Right lobe of liver (tissue), 4 donors: ENCODE measurements at regions not wholly inside any gene's neighbourhood (a gene's known extent, or its start where the extent isn't known, plus 50 kb on each side); places are given as distances from the start of the nearest gene placed in this dataset.

Experiments
- POLR2A ChIP-seq: fragments of 450-650 bp; IDR thresholded peaks from one replicate; pipeline ENCODE4 v1.6.1; 2017; ENCODE audit warnings: antibody characterized with exemption, mild to moderate bottlenecking
- TF ChIP-seq, protein P1 (sequence below), 4 donors: fragments of 200-600 bp in 3 of 4; fragments of 450-650 bp in 1 of 4; IDR thresholded peaks; one replicate each; pipeline versions ENCODE4 v1.5.1 to v1.8.0; 2016 to 2022; ENCODE audit warnings: antibody characterized with exemption in 4 of 4, mild to moderate bottlenecking in 2 of 4
- donor health status: DM: no; HTN: no; CAD: no.
- donor health status: DM: no; HTN: no; CAD: no.
- donor health status: DM: no; HTN: yes; CAD: no.

DNA sequence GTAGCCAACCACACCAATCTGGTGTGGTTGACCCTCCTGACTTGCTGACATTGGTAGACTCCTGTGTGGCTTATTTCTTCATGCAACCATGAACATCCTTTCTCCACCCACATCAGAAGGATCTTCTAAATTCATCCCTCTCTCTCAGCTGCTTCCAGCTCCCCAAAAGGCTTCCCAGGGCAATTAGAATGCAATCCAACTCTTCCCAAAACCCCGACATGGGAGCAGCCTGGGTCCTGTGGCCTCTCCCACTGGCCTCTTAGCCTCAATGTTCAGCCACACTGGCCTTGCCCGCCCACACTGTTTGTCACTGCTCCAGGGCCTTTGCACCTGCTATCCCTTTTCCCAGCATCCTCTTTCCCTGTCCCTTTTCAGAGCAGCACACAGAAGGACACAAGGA is 199.8 kb upstream of the SGCG start:
- TF ChIP-seq, protein P1, sequence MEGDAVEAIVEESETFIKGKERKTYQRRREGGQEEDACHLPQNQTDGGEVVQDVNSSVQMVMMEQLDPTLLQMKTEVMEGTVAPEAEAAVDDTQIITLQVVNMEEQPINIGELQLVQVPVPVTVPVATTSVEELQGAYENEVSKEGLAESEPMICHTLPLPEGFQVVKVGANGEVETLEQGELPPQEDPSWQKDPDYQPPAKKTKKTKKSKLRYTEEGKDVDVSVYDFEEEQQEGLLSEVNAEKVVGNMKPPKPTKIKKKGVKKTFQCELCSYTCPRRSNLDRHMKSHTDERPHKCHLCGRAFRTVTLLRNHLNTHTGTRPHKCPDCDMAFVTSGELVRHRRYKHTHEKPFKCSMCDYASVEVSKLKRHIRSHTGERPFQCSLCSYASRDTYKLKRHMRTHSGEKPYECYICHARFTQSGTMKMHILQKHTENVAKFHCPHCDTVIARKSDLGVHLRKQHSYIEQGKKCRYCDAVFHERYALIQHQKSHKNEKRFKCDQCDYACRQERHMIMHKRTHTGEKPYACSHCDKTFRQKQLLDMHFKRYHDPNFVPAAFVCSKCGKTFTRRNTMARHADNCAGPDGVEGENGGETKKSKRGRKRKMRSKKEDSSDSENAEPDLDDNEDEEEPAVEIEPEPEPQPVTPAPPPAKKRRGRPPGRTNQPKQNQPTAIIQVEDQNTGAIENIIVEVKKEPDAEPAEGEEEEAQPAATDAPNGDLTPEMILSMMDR (IDR thresholded peaks at IDR 0.05) = no peak
- no peak for TF ChIP-seq POLR2A
